ENCODE measurements at regions not wholly inside any gene's neighbourhood (a gene's known extent, or its start where the extent isn't known, plus 50 kb on each side); places are given as distances from the start of the nearest gene placed in this dataset.
"Not testable (repeated sequence)": the region's sequence is repeated elsewhere in the genome, so short reads cannot be mapped to it uniquely, and the experiment has no call there.

DNA sequence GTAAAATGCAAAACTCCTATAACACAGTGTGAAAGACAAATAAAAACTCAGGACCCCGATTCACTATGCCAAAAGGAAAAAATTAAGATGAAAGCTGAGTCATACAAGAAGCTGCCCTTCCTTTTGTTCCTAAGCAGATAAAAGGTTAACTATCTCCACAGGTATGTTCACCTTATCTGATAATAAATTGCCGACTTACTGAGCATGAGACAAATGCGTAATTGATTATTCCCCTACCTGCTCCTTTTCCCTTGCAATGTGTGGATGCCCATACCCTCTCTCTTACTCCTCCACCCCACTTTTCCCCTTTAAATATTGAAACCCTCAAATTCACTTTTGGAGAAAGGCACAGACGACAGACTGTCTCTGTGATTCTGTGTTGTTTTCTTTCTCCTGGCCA lies 148.6 kb upstream of the TMEM260 start:
- Histone ChIP-seq H3K9me3 (ENCODE audit: insufficient read depth, low read depth, low read length) (no peaks in the 10 kb centered on the region), H3K23ac (ENCODE audit: low read length) (no peak overlapping the region), H3K79me2 (ENCODE audit: control insufficient read depth, insufficient read depth, low read length, poor library complexity) (no peaks in the 10 kb centered on the region), H3K4ac (ENCODE audit: low read depth, low read length) (no peak overlapping the region), H4K91ac (ENCODE audit: low read depth, low read length) (no peak overlapping the region), H2AK5ac (ENCODE audit: low read length) (no peak overlapping the region), H3K4me3 (ENCODE audit: low read depth, low read length) (no peak overlapping the region), H3K14ac (ENCODE audit: low read length) (no peak overlapping the region), H2AFZ (ENCODE audit: insufficient read depth, low read length, poor library complexity) (no peak overlapping the region), H3K27me3 (ENCODE audit: insufficient read depth, low read length) (no peaks in the 10 kb centered on the region), H3K79me1 (ENCODE audit: low read length) (no peaks in the 10 kb centered on the region), H2BK12ac (ENCODE audit: low read length) (no peak overlapping the region), H3K9ac (ENCODE audit: low read length) (no peak overlapping the region), H4K12ac (ENCODE audit: low read depth, low read length) (no peak overlapping the region), H3K4me2 (ENCODE audit: low read length) (no peak overlapping the region), H3K4me1 (ENCODE audit: control insufficient read depth in 1 of 2, insufficient read depth in 2 of 2, low read length in 2 of 2) (no peaks in the 10 kb centered on the region), H3K36me3 (ENCODE audit: control insufficient read depth in 1 of 2, insufficient read depth in 2 of 2, low read length in 2 of 2) (no peaks in the 10 kb centered on the region), H2BK5ac (ENCODE audit: low read depth, low read length, poor library complexity) (no peak overlapping the region), H4K8ac (ENCODE audit: low read depth, low read length) (no peak overlapping the region), H3K27ac (ENCODE audit: low read depth, low read length) (no peak overlapping the region), H3K18ac (ENCODE audit: low read length) (no peak overlapping the region), H2BK120ac (ENCODE audit: insufficient read depth, low read length, poor library complexity) (no peak overlapping the region)
- no peak for DNase-seq
- no CpG with 5 or more reads among the region's 4 CpGs for WGBS (ENCODE audit: extremely low coverage, insufficient coverage, insufficient read length)

DNA sequence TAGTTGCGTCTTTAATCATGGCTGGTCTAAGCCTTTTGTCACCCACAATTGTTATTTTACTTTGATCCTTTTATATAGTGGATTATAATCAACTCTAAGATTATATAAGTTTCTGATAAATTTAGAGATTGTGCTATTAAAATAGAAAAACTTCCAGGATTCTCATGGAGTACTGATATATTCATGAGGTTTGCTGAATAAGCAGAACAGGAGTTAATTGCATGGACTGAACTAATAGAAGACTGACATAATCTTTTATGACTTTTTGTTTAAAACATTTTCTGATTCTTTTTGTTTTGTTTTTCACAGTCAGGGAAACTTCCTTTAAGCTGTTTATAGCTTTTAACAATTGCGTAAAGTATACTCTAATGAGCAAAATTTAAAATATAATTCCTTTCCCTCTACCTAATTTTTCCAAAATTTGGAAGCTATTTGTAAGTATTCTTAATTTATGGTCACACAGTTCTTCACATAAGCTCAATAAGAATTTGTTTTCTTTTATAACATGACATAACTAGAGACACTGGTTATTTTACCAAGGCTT lies 129.9 kb upstream of the TMEM260 start:
- H3K4ac ChIP-seq (ENCODE audit: low read depth, low read length), result no peak overlapping the region

DNA sequence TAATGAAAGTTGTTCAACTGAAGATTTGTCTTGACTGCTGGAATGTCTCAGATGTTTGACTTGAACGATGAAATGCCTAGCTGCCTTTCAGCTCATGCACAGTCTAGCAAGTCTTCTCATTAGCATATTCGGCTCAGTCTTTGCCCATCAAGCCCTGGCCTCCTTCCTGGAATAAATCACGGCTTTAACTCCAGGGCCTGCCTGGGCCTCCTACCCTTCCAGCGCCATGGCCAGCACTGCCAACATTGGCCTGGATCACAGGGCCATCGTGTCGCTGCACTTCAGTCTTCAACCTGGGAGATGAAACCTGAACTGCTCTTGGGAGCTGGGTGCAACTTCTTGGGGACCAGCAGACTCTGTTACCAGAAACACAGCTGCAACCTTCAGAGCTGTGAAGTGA lies 126.7 kb upstream of the TMEM260 start:
- DNase-seq, result no peak
- Histone ChIP-seq H2BK5ac (ENCODE audit: low read depth, low read length, poor library complexity) (no peak overlapping the region), H3K27me3 (ENCODE audit: insufficient read depth, low read length) (no peaks in the 10 kb centered on the region), H2AK5ac (ENCODE audit: low read length) (no peak overlapping the region), H3K4me2 (ENCODE audit: low read length) (no peak overlapping the region), H3K4me3 (ENCODE audit: low read depth, low read length) (no peak overlapping the region), H3K27ac (ENCODE audit: low read depth, low read length) (no peak overlapping the region), H2BK120ac (ENCODE audit: insufficient read depth, low read length, poor library complexity) (no peak overlapping the region), H4K91ac (ENCODE audit: low read depth, low read length) (no peak overlapping the region), H3K4ac (ENCODE audit: low read depth, low read length) (no peak overlapping the region), H3K23ac (ENCODE audit: low read length) (no peak overlapping the region), H3K4me1 (ENCODE audit: control insufficient read depth in 1 of 2, insufficient read depth in 2 of 2, low read length in 2 of 2) (no peaks in the 10 kb centered on the region), H3K14ac (ENCODE audit: low read length) (no peak overlapping the region), H2BK12ac (ENCODE audit: low read length) (no peak overlapping the region), H3K9me3 (ENCODE audit: insufficient read depth, low read depth, low read length) (peaks cover 8% of the 10 kb centered on the region), H3K18ac (ENCODE audit: low read length) (no peak overlapping the region), H3K36me3 (ENCODE audit: control insufficient read depth in 1 of 2, insufficient read depth in 2 of 2, low read length in 2 of 2) (no peaks in the 10 kb centered on the region), H2AFZ (ENCODE audit: insufficient read depth, low read length, poor library complexity) (no peak overlapping the region), H3K79me2 (ENCODE audit: control insufficient read depth, insufficient read depth, low read length, poor library complexity) (no peaks in the 10 kb centered on the region), H4K12ac (ENCODE audit: low read depth, low read length) (no peak overlapping the region), H3K9ac (ENCODE audit: low read length) (no peak overlapping the region), H4K8ac (ENCODE audit: low read depth, low read length) (no peak overlapping the region), H3K79me1 (ENCODE audit: low read length) (no peaks in the 10 kb centered on the region)
- WGBS (ENCODE audit: extremely low coverage, insufficient coverage, insufficient read length), result no CpG with 5 or more reads among the region's 6 CpGs

More for the DNA sequence above, 129.9 kb upstream of the TMEM260 start:
- Histone ChIP-seq H3K9me3 (ENCODE audit: insufficient read depth, low read depth, low read length) (peaks cover 8% of the 10 kb centered on the region), H3K79me1 (ENCODE audit: low read length) (no peaks in the 10 kb centered on the region), H3K9ac (ENCODE audit: low read length) (no peak overlapping the region), H2BK12ac (ENCODE audit: low read length) (no peak overlapping the region), H3K27ac (ENCODE audit: low read depth, low read length) (no peak overlapping the region), H3K79me2 (ENCODE audit: control insufficient read depth, insufficient read depth, low read length, poor library complexity) (no peaks in the 10 kb centered on the region), H3K23ac (ENCODE audit: low read length) (no peak overlapping the region), H3K27me3 (ENCODE audit: insufficient read depth, low read length) (no peaks in the 10 kb centered on the region), H3K4me1 (ENCODE audit: control insufficient read depth in 1 of 2, insufficient read depth in 2 of 2, low read length in 2 of 2) (no peaks in the 10 kb centered on the region), H4K12ac (ENCODE audit: low read depth, low read length) (no peak overlapping the region), H2AFZ (ENCODE audit: insufficient read depth, low read length, poor library complexity) (no peak overlapping the region), H2BK120ac (ENCODE audit: insufficient read depth, low read length, poor library complexity) (no peak overlapping the region), H2AK5ac (ENCODE audit: low read length) (no peak overlapping the region), H2BK5ac (ENCODE audit: low read depth, low read length, poor library complexity) (no peak overlapping the region), H3K4me2 (ENCODE audit: low read length) (no peak overlapping the region), H3K36me3 (ENCODE audit: control insufficient read depth in 1 of 2, insufficient read depth in 2 of 2, low read length in 2 of 2) (no peaks in the 10 kb centered on the region), H3K18ac (ENCODE audit: low read length) (no peak overlapping the region), H3K14ac (ENCODE audit: low read length) (no peak overlapping the region), H3K4me3 (ENCODE audit: low read depth, low read length) (no peak overlapping the region), H4K8ac (ENCODE audit: low read depth, low read length) (no peak overlapping the region), H4K91ac (ENCODE audit: low read depth, low read length) (no peak overlapping the region)
- DNase-seq, result no peak
- WGBS (ENCODE audit: extremely low coverage, insufficient coverage, insufficient read length), result no CpG with 5 or more reads among the region's 2 CpGs

DNA sequence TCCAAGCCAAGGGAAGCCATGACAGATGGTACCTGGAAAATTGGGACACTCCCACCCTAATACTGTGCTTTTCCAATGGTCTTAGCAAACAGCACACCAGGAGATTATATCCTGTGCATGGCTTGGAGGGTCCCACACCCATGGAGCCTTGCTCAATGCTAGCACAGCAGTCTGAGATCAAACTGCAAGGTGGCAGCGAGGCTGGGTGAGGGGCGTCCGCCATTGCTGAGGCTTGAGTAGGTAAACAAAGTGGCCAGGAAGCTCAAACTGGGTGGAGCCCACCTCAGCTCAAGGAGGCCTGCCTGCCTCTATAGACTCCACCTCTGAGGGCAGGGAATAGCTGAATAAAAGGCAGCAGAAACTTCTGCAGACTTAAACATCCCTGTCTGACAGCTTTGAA lies 124.9 kb upstream of the TMEM260 start:
- not testable (repeated sequence) for H3K27me3 ChIP-seq (ENCODE audit: insufficient read depth, low read length); H4K91ac ChIP-seq (ENCODE audit: low read depth, low read length); H3K4me1 ChIP-seq (ENCODE audit: control insufficient read depth in 1 of 2, insufficient read depth in 2 of 2, low read length in 2 of 2); H3K4ac ChIP-seq (ENCODE audit: low read depth, low read length); H4K8ac ChIP-seq (ENCODE audit: low read depth, low read length); H2AFZ ChIP-seq (ENCODE audit: insufficient read depth, low read length, poor library complexity); H2BK120ac ChIP-seq (ENCODE audit: insufficient read depth, low read length, poor library complexity); DNase-seq; H2BK12ac ChIP-seq (ENCODE audit: low read length); H3K4me2 ChIP-seq (ENCODE audit: low read length); H3K79me2 ChIP-seq (ENCODE audit: control insufficient read depth, insufficient read depth, low read length, poor library complexity); H3K27ac ChIP-seq (ENCODE audit: low read depth, low read length); H3K36me3 ChIP-seq (ENCODE audit: control insufficient read depth in 1 of 2, insufficient read depth in 2 of 2, low read length in 2 of 2); H3K18ac ChIP-seq (ENCODE audit: low read length); H3K23ac ChIP-seq (ENCODE audit: low read length); H3K79me1 ChIP-seq (ENCODE audit: low read length); H3K14ac ChIP-seq (ENCODE audit: low read length); H2AK5ac ChIP-seq (ENCODE audit: low read length); H4K12ac ChIP-seq (ENCODE audit: low read depth, low read length); H3K9me3 ChIP-seq (ENCODE audit: insufficient read depth, low read depth, low read length); H3K4me3 ChIP-seq (ENCODE audit: low read depth, low read length); H3K9ac ChIP-seq (ENCODE audit: low read length); H2BK5ac ChIP-seq (ENCODE audit: low read depth, low read length, poor library complexity)
- WGBS (ENCODE audit: extremely low coverage, insufficient coverage, insufficient read length), result no CpG with 5 or more reads among the region's 3 CpGs
